ENCODE measurements at regions not wholly inside any gene's neighbourhood (a gene's known extent, or its start where the extent isn't known, plus 50 kb on each side); places are given as distances from the start of the nearest gene placed in this dataset.
A peak's percentile ranks its signal among the peaks of the same experiment; 100 is the strongest.
"Not testable (repeated sequence)": the region's sequence is repeated elsewhere in the genome, so short reads cannot be mapped to it uniquely, and the experiment has no call there.

- H2BK5ac ChIP-seq (ENCODE audit: low read depth, low read length); H3K36me3 ChIP-seq (ENCODE audit: control insufficient read depth in 2 of 4, insufficient read depth in 4 of 4, low read length in 3 of 4); H2BK120ac ChIP-seq (replicated peaks; ENCODE audit: low read depth, low read length); H4K8ac ChIP-seq (ENCODE audit: extremely low read depth, insufficient read depth, low read length); H3K79me2 ChIP-seq (ENCODE audit: control insufficient read depth in 1 of 2, insufficient read depth in 2 of 2, low read length in 2 of 2); H3K27ac ChIP-seq (ENCODE audit: low read depth, low read length); H3K4ac ChIP-seq (replicated peaks; ENCODE audit: insufficient read length, low read depth, low read length); H3K9me3 ChIP-seq (ENCODE audit: insufficient read depth in 2 of 2, low read depth in 1 of 2, low read length in 1 of 2); H3K27me3 ChIP-seq (replicated peaks in 1 of 4; ENCODE audit: control insufficient read depth in 3 of 4, extremely low read depth in 1 of 4, insufficient read depth in 3 of 4, low read length in 3 of 4); H2AK5ac ChIP-seq (ENCODE audit: low read depth, low read length); H2BK20ac ChIP-seq (ENCODE audit: low read length); H3K23ac ChIP-seq (ENCODE audit: insufficient read length); FAIRE-seq; H4K20me1 ChIP-seq (replicated peaks in 1 of 2; ENCODE audit: control insufficient read depth in 1 of 2, insufficient read depth in 2 of 2, low read length in 2 of 2); H2BK12ac ChIP-seq (ENCODE audit: low read depth, low read length); H3K18ac ChIP-seq (ENCODE audit: extremely low read depth, low read length); H3K14ac ChIP-seq (ENCODE audit: insufficient read length); H4K91ac ChIP-seq (replicated peaks; ENCODE audit: insufficient read length, low read length); H2BK15ac ChIP-seq (ENCODE audit: low read length); H3K23me2 ChIP-seq (ENCODE audit: low read depth, low read length); H3K4me1 ChIP-seq (replicated peaks in 1 of 4; ENCODE audit: control insufficient read depth in 3 of 4, insufficient read depth in 4 of 4, low read length in 3 of 4); DNase-seq (ENCODE audit: low read depth in 1 of 2, low spot score in 2 of 2); H3K56ac ChIP-seq (replicated peaks; ENCODE audit: insufficient read length, low read depth, low read length); H4K5ac ChIP-seq (ENCODE audit: insufficient read length, low read depth, low read length); H3K79me1 ChIP-seq (ENCODE audit: low read depth, low read length); H2AFZ ChIP-seq (ENCODE audit: low read length): not testable (repeated sequence)
- Histone ChIP-seq H3K4me3 (ENCODE audit: extremely low read depth in 1 of 4, insufficient read depth in 2 of 4, low read depth in 3 of 4, low read length in 4 of 4) (peak overlapping the region; percentile 11 to 52 (median 26); a peak in 5 of 8 replicates), H3K4me2 (ENCODE audit: insufficient read depth in 1 of 2, low read depth in 2 of 2, low read length in 2 of 2) (peak overlapping the region in 1 of 2 experiments; percentile 62; a peak in 2 of 4 replicates), H3K9ac (replicated peaks in 1 of 4; ENCODE audit: extremely low read depth in 1 of 4, low read depth in 3 of 4, low read length in 3 of 4) (peak overlapping the region in 1 of 4 experiments; percentile 27; a peak in 1 of 7 replicates)
- ChIA-PET POLR2A (ENCODE audit: partially characterized antibody) (interaction anchor here (0.6 to 1.9 kb wide), 3 partner anchors 10 to 255 kb away, joined by 3 to 6 read pairs (median 4); partner anchors contain the start of gene CCNC), CTCF (ENCODE audit: partially characterized antibody) (interaction anchor here (1.0 to 1.4 kb wide), 2 partner anchors 19 to 20 kb away, joined by 3 read pairs; no protein-coding TSS in a partner anchor)
- WGBS, 2 experiments (ENCODE audit: extremely low coverage in 1 of 2, insufficient coverage in 1 of 2, insufficient read length in 1 of 2, insufficient replicate concordance in 2 of 2, low coverage in 1 of 2, low lambda C conversion rate in 2 of 2, missing lambda C conversion rate in 1 of 2) = 22% methylated on average over 8 of the region's 34 CpGs; no CpG with 5 or more reads in 1 of the 2 experiments
- peak; percentile 42; the same call in 1 of the 2 replicates for TF ChIP-seq TAF1 (IDR thresholded peaks at IDR 0.05; ENCODE audit: low read depth, low read length)
- 0 out of 2 replicates have a peak, but pooled peaks have one; percentile 40 for TF ChIP-seq PHF8 (conservative IDR thresholded peaks at IDR 0.05; ENCODE audit: low read depth, low read length)
These were observed 170.3 kb downstream of the MCHR2 start for GRCh38 chr6:99823513-99824235.

All from H1 (cell line).